H1 (cell line): ENCODE measurements at regions not wholly inside any gene's neighbourhood (a gene's known extent, or its start where the extent isn't known, plus 50 kb on each side); places are given as distances from the start of the nearest gene placed in this dataset.

Source experiments
- CTCF ChIA-PET: fragments of 300-600 bp; sonication (Branson Sonifier 250); formaldehyde crosslinking; loops from one replicate; lab custom pipeline; 2021; ENCODE audit not compliant: partially characterized antibody; lab: Charles Lee
- POLR2A ChIA-PET: fragments of 300-600 bp; sonication (Branson Sonifier 250); formaldehyde crosslinking; loops from one replicate; lab custom pipeline; 2021; ENCODE audit warnings: inconsistent platforms; ENCODE audit not compliant: partially characterized antibody; lab: Charles Lee
- DNase-seq, 2 experiments: peaks; one replicate each; pipeline versions ENCODE4 v3.0.0 to v3.0.0-alpha.2; 2010 to 2022; ENCODE audit warnings: low spot score in 2 of 2, low read depth in 1 of 2, mixed read lengths in 1 of 2
- FAIRE-seq: peaks from 2 replicates; lab custom pipeline; 2011; peaks lifted over from hg19 to GRCh38; lab: Jason Lieb, UNC
- H2AFZ ChIP-seq: 2 replicates; pipeline ENCODE4 v1.8.1; 2012; ENCODE audit warnings: low read length, inconsistent platforms
- H2AK5ac ChIP-seq: 2 replicates; pipeline ENCODE4 v1.6.1; 2013; ENCODE audit warnings: low read depth, low read length
- H2BK120ac ChIP-seq: replicated peaks from 2 replicates; pipeline ENCODE3; 2013; ENCODE audit warnings: low read depth, low read length, inconsistent platforms
- H2BK12ac ChIP-seq: 2 replicates; pipeline ENCODE4 v1.6.1; 2013; ENCODE audit warnings: low read depth, low read length
- H2BK15ac ChIP-seq: 2 replicates; pipeline ENCODE4 v1.6.1; 2013; ENCODE audit warnings: low read length
- H2BK20ac ChIP-seq: 2 replicates; pipeline ENCODE4 v1.6.1; 2013; ENCODE audit warnings: low read length
- H2BK5ac ChIP-seq: 2 replicates; pipeline ENCODE4 v1.6.1; 2013; ENCODE audit warnings: low read depth, low read length
- H3K14ac ChIP-seq: 2 replicates; pipeline ENCODE4 v1.6.1; 2013; ENCODE audit warnings: inconsistent platforms; ENCODE audit not compliant: insufficient read length
- H3K18ac ChIP-seq: 2 replicates; pipeline ENCODE4 v1.6.1; 2013; ENCODE audit warnings: low read length; ENCODE audit errors: extremely low read depth
- H3K23ac ChIP-seq: 2 replicates; pipeline ENCODE4 v1.6.1; 2013; ENCODE audit warnings: inconsistent platforms; ENCODE audit not compliant: insufficient read length
- H3K23me2 ChIP-seq: 2 replicates; pipeline ENCODE4 v1.6.1; 2013; ENCODE audit warnings: low read depth, low read length
- H3K27ac ChIP-seq: 2 replicates; pipeline ENCODE4 v1.6.1; 2011; ENCODE audit warnings: low read depth, low read length, inconsistent platforms
- H3K27me3 ChIP-seq, 4 experiments: replicated peaks in 1 of 4; 1 replicate in 1 of 4; 2 replicates in 3 of 4; pipeline versions ENCODE4 v1.6.1 to v1.8.1; 2011 to 2013; ENCODE audit warnings: low read length in 3 of 4, mild to moderate bottlenecking in 3 of 4, inconsistent platforms in 2 of 4, mixed read lengths in 2 of 4, moderate library complexity in 1 of 4; ENCODE audit not compliant: control insufficient read depth in 3 of 4, insufficient read depth in 3 of 4; ENCODE audit errors: extremely low read depth in 1 of 4
- H3K36me3 ChIP-seq, 4 experiments: 2 replicates each; pipeline versions ENCODE4 v1.6.1 to v1.8.1; 2011 to 2013; ENCODE audit warnings: mild to moderate bottlenecking in 4 of 4, low read length in 3 of 4, moderate library complexity in 2 of 4, control low read depth in 1 of 4, inconsistent platforms in 1 of 4; ENCODE audit not compliant: insufficient read depth in 4 of 4, control insufficient read depth in 2 of 4
- H3K4ac ChIP-seq: replicated peaks from 2 replicates; pipeline ENCODE3; 2013; ENCODE audit warnings: low read length, low read depth, mixed read lengths, inconsistent platforms; ENCODE audit not compliant: insufficient read length
- H3K4me1 ChIP-seq, 4 experiments: replicated peaks in 1 of 4; 1 replicate in 1 of 4; 2 replicates in 3 of 4; pipeline versions ENCODE4 v1.6.1 to v1.8.1; 2011 to 2013; ENCODE audit warnings: low read length in 3 of 4, inconsistent platforms in 2 of 4, mixed read lengths in 1 of 4; ENCODE audit not compliant: insufficient read depth in 4 of 4, control insufficient read depth in 3 of 4
- H3K4me2 ChIP-seq, 2 experiments: 2 replicates each; pipeline versions ENCODE4 v1.6.1 to v1.8.1; 2011 to 2013; ENCODE audit warnings: low read depth in 2 of 2, low read length in 2 of 2, control low read depth in 1 of 2, inconsistent platforms in 1 of 2, mild to moderate bottlenecking in 1 of 2; ENCODE audit not compliant: insufficient read depth in 1 of 2
- H3K4me3 ChIP-seq, 4 experiments: fragments of 200-600, 300-600 bp in 1 of 4; sonication (generic), shearing (Covaris generic), sonication (Bioruptor Twin) in 1 of 4; 2 replicates each; pipeline versions ENCODE4 v1.5.1 to v1.8.1; 2011 to 2016; ENCODE audit warnings: low read length in 4 of 4, low read depth in 3 of 4, control low read depth in 2 of 4, inconsistent platforms in 2 of 4, mild to moderate bottlenecking in 2 of 4, mixed read lengths in 1 of 4, moderate library complexity in 1 of 4; ENCODE audit not compliant: insufficient read depth in 2 of 4; ENCODE audit errors: extremely low read depth in 1 of 4
- H3K56ac ChIP-seq: replicated peaks from 2 replicates; pipeline ENCODE3; 2013; ENCODE audit warnings: low read depth, mild to moderate bottlenecking, mixed read lengths, low read length, inconsistent platforms; ENCODE audit not compliant: insufficient read length
- H3K79me1 ChIP-seq: 2 replicates; pipeline ENCODE4 v1.6.1; 2013; ENCODE audit warnings: low read depth, low read length, control low read depth
- H3K79me2 ChIP-seq, 2 experiments: 2 replicates each; pipeline versions ENCODE4 v1.6.1 to v1.8.1; 2012 to 2013; ENCODE audit warnings: low read length in 2 of 2, mild to moderate bottlenecking in 2 of 2, inconsistent platforms in 1 of 2; ENCODE audit not compliant: insufficient read depth in 2 of 2, control insufficient read depth in 1 of 2
- H3K9ac ChIP-seq, 4 experiments: replicated peaks in 1 of 4; 1 replicate in 1 of 4; 2 replicates in 3 of 4; pipeline versions ENCODE4 v1.6.1 to v1.8.1; 2011 to 2013; ENCODE audit warnings: low read depth in 3 of 4, low read length in 3 of 4, control low read depth in 2 of 4, mild to moderate bottlenecking in 2 of 4, moderate library complexity in 2 of 4, inconsistent platforms in 1 of 4; ENCODE audit errors: extremely low read depth in 1 of 4
- H3K9me3 ChIP-seq, 2 experiments: 2 replicates each; pipeline versions ENCODE4 v1.6.1 to v1.8.1; 2012 to 2013; ENCODE audit warnings: mild to moderate bottlenecking in 2 of 2, moderate library complexity in 2 of 2, control low read depth in 1 of 2, inconsistent platforms in 1 of 2, low read depth in 1 of 2, low read length in 1 of 2, mixed read lengths in 1 of 2; ENCODE audit not compliant: insufficient read depth in 2 of 2
- H4K20me1 ChIP-seq, 2 experiments: replicated peaks in 1 of 2; 2 replicates each; pipeline versions ENCODE3 to v1.8.1; 2011 to 2013; ENCODE audit warnings: inconsistent platforms in 2 of 2, low read length in 2 of 2, mild to moderate bottlenecking in 1 of 2; ENCODE audit not compliant: insufficient read depth in 2 of 2, control insufficient read depth in 1 of 2
- H4K5ac ChIP-seq: 2 replicates; pipeline ENCODE4 v1.6.1; 2013; ENCODE audit warnings: low read length, low read depth, mixed read lengths, inconsistent platforms; ENCODE audit not compliant: insufficient read length
- H4K8ac ChIP-seq: 2 replicates; pipeline ENCODE4 v1.8.0; 2013; ENCODE audit warnings: mild to moderate bottlenecking, moderate library complexity, low read length, inconsistent platforms; ENCODE audit not compliant: insufficient read depth; ENCODE audit errors: extremely low read depth
- H4K91ac ChIP-seq: replicated peaks from 2 replicates; pipeline ENCODE3; 2013; ENCODE audit warnings: low read length, mixed read lengths, inconsistent platforms; ENCODE audit not compliant: insufficient read length
- BRCA1 ChIP-seq: IDR thresholded peaks from 2 replicates; pipeline ENCODE4 v1.6.1; 2012; ENCODE audit warnings: low read depth, low read length, improper control_type of control experiment
- CTCF ChIP-seq, 3 experiments: IDR thresholded peaks; 1 replicate in 2 of 3; 2 replicates in 1 of 3; pipeline versions ENCODE4 v1.5.1 to v1.6.1; 2011; ENCODE audit warnings: low read length in 3 of 3, mild to moderate bottlenecking in 3 of 3, inconsistent platforms in 2 of 3, low read depth in 1 of 3, moderate library complexity in 1 of 3; ENCODE audit not compliant: insufficient read depth in 1 of 3; ENCODE audit errors: control extremely low read depth in 1 of 3
- JUN ChIP-seq: IDR thresholded peaks from 2 replicates; pipeline ENCODE4 v1.6.1; 2011; ENCODE audit warnings: low read depth, mild to moderate bottlenecking, improper control_type of control experiment, low read length
- KDM4A ChIP-seq: IDR thresholded peaks from one replicate; pipeline ENCODE4 v1.7.1; 2012; ENCODE audit warnings: low read depth, mild to moderate bottlenecking, moderate library complexity, low read length, inconsistent platforms; ENCODE audit not compliant: severe bottlenecking
- KDM5A ChIP-seq: fragments of 200-600 bp; IDR thresholded peaks from 2 replicates; pipeline ENCODE4 v1.7.1; 2012; ENCODE audit warnings: mild to moderate bottlenecking, low read length, inconsistent platforms, mixed read lengths
- SIX5 ChIP-seq: IDR thresholded peaks from 2 replicates; pipeline ENCODE4 v1.6.1; 2011; ENCODE audit warnings: mild to moderate bottlenecking, low read depth, low read length
- SP1 ChIP-seq: IDR thresholded peaks from 2 replicates; pipeline ENCODE4 v1.6.1; 2011; ENCODE audit warnings: low read depth, low read length
- SRF ChIP-seq: IDR thresholded peaks from 2 replicates; pipeline ENCODE4 v1.6.1; 2011; ENCODE audit warnings: mild to moderate bottlenecking, low read depth, low read length, moderate library complexity
- SUZ12 ChIP-seq: fragments of 200-600 bp; sonication (generic); IDR thresholded peaks from 2 replicates; pipeline ENCODE4 v1.6.1; 2012; ENCODE audit warnings: mild to moderate bottlenecking, inconsistent platforms, low read length, moderate library complexity, mixed read lengths
- WGBS, 2 experiments: shearing (Covaris generic) in 1 of 2; methylation state at CpG; one replicate each; pipeline versions ENCODE4 v1.1.6 to v1.1.7; 2013 to 2015; ENCODE audit warnings: low lambda C conversion rate in 2 of 2, mixed read lengths in 2 of 2, inconsistent platforms in 1 of 2, low coverage in 1 of 2, missing lambda C conversion rate in 1 of 2; ENCODE audit not compliant: insufficient replicate concordance in 2 of 2, insufficient coverage in 1 of 2, insufficient read length in 1 of 2; ENCODE audit errors: extremely low coverage in 1 of 2, missing lambda C conversion rate in 1 of 2; 5-methylcytosine and 5-hydroxymethylcytosine counted together
- TF ChIP-seq, protein P1 (sequence below): IDR thresholded peaks from 2 replicates; pipeline ENCODE4 v1.6.1; 2011; ENCODE audit warnings: low read length, improper control_type of control experiment

GRCh38 chr1:239197871-239198270 lies 188.5 kb upstream of the CHRM3 start:
- H2BK15ac ChIP-seq = no peak overlapping the region
- H3K23ac ChIP-seq = no peak overlapping the region
- H3K4me3 ChIP-seq = no peak overlapping the region
- no peak overlapping the region for H2BK12ac ChIP-seq
- H3K9me3 ChIP-seq = peaks cover 0 to 6% of the 10 kb centered on the region in 2 experiments; a peak in 1 of 4 replicates
- no peak overlapping the region for H3K9ac ChIP-seq
- no peak overlapping the region for H3K56ac ChIP-seq
- no peak overlapping the region for H3K14ac ChIP-seq
- no peaks in the 10 kb centered on the region for H3K4me1 ChIP-seq
- H3K79me1 ChIP-seq = no peaks in the 10 kb centered on the region
- H4K8ac ChIP-seq = no peak overlapping the region
- TF ChIP-seq SP1 (no peak), SIX5 (no peak), KDM4A (no peak), BRCA1 (no peak), CTCF (IDR thresholded peaks at IDR 0.05; ENCODE audit: control extremely low read depth in 1 of 3, insufficient read depth in 1 of 3, low read depth in 1 of 3, low read length in 3 of 3) (no peak), KDM5A (no peak), SUZ12 (no peak), SRF (no peak), JUN (no peak)
- TF ChIP-seq, protein P1, sequence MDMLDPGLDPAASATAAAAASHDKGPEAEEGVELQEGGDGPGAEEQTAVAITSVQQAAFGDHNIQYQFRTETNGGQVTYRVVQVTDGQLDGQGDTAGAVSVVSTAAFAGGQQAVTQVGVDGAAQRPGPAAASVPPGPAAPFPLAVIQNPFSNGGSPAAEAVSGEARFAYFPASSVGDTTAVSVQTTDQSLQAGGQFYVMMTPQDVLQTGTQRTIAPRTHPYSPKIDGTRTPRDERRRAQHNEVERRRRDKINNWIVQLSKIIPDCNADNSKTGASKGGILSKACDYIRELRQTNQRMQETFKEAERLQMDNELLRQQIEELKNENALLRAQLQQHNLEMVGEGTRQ = no peak
- H3K23me2 ChIP-seq = no peaks in the 10 kb centered on the region
- ChIA-PET POLR2A (no interaction called here), CTCF (no interaction called here)
- WGBS, 2 experiments = 94% methylated on average over 4 of the region's 4 CpGs; no CpG with 5 or more reads in 1 of the 2 experiments
- no peaks in the 10 kb centered on the region for H4K20me1 ChIP-seq
- no peak for DNase-seq
- no peak overlapping the region for H2BK120ac ChIP-seq
- H3K27ac ChIP-seq = no peak overlapping the region
- H3K18ac ChIP-seq = no peak overlapping the region
- H2AK5ac ChIP-seq = no peak overlapping the region
- H2BK20ac ChIP-seq = no peak overlapping the region
- H3K36me3 ChIP-seq = no peaks in the 10 kb centered on the region; a peak in 1 of 8 replicates
- no peak overlapping the region for H2BK5ac ChIP-seq
- no peak overlapping the region for H3K4me2 ChIP-seq
- no peaks in the 10 kb centered on the region for H3K27me3 ChIP-seq
- no peak for FAIRE-seq
- H4K5ac ChIP-seq = no peak overlapping the region
- H4K91ac ChIP-seq = no peak overlapping the region
- H3K4ac ChIP-seq = no peak overlapping the region
- no peak overlapping the region for H2AFZ ChIP-seq
- no peaks in the 10 kb centered on the region for H3K79me2 ChIP-seq
